ENCODE measurements at regions not wholly inside any gene's neighbourhood (a gene's known extent, or its start where the extent isn't known, plus 50 kb on each side); places are given as distances from the start of the nearest gene placed in this dataset.
"Not testable (repeated sequence)": the region's sequence is repeated elsewhere in the genome, so short reads cannot be mapped to it uniquely, and the experiment has no call there.

DNA sequence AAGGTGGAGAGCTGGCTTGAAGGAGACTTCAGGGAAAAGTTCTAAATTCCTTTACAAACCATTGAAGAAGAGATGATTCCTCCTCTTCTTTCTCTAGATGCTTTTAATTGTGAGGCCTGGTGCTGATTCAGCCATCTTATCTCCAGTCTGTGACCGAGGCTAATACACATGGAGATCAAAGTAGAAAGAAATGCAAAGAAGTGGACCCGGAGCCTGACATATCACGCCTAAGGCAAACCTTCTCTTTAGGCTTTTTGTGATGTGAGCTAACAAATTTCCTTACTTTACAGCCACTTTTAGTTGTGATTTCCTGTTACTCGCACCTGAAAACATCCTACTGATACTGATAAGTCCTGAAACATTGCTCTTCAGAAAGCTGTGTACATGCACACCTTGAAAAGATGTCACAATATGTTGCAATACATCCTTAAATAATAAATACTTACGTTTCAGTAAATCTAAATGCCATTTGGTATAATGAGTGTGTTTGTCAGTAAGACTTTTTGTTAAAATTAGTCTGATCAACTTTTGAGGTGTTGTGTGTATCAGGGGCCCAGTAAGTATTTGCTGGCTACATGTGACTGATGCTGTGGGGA is 192.4 kb downstream of the BAMBI start:
- FAIRE-seq = no peak

GRCh38 chr10:28871665-28872064 is 194.3 kb downstream of the BAMBI start:
- FAIRE-seq = no peak

- no peak for FAIRE-seq
Measured at GRCh38 chr10:28872587-28873165, 195.4 kb downstream of the BAMBI start.

- no peak for FAIRE-seq
Measured at GRCh38 chr10:28873540-28873939, 196.2 kb downstream of the BAMBI start.

DNA sequence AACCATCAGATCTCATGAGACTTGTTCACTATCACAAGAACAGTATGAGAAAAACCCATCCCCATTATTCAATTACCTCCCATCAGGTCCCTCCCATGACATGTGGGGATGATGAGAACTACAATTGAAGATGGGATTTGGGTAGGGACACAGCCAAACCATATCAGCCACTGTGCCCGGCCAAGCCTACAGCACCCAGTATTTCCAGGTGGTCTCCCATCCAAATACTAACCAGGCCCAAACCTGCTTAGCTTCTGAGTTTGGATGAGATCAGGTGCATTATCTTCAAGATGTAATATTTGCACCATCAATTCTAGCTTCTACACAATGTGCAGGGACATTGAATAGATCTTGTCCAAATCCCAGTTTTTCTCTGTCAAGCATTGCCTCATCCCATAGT is 196.9 kb downstream of the BAMBI start:
- FAIRE-seq = no peak

- FAIRE-seq = no peak
Measured at GRCh38 chr10:28875549-28876081, 198.3 kb downstream of the BAMBI start.

- FAIRE-seq = no peak
Measured at GRCh38 chr10:28878236-28878970, 201.1 kb downstream of the BAMBI start.

GRCh38 chr10:28879246-28879645 is 201.9 kb downstream of the BAMBI start:
- FAIRE-seq = no peak

GRCh38 chr10:28879875-28880682 is 202.8 kb downstream of the BAMBI start:
- no peak for FAIRE-seq

GRCh38 chr10:28880683-28880950 is 203.3 kb downstream of the BAMBI start:
- FAIRE-seq = no peak

DNA sequence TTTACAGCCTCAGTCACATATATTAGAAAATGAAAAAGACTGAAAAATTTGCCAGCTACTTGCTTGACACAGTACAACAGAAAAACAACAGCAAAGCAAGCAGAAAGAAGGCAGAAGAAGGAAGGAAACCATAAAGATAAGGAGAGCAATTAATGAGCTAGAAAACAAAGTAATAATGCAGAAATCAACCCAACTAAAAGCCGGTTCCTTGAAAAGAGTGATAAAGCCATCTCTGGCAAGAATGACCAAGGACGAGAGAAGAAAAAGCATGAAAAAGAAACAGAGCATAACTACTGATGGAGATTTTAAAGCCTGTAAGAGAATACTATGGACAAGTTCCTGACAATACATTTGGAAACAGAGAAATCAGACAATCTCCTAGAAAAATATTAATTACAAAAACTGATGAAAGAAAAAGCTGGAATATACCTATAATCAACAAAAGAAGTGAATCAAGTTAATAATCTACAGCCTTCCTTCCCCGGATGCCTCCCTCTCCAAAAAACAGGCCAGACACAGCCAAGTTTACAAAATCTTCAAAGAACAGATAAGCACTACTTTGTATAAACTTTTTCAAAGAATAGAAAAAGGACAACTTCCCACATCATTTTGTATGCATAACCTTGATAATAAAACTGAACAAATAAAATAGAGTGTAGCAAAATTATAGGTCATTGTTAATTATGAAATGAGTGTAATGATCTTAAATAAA is 204.0 kb downstream of the BAMBI start:
- no peak for FAIRE-seq

- FAIRE-seq = no peak
Measured at GRCh38 chr10:28883741-28884423, 206.6 kb downstream of the BAMBI start.

- no peak for FAIRE-seq
Measured at GRCh38 chr10:28890121-28890950, 213.0 kb downstream of the BAMBI start.

- FAIRE-seq = no peak
Measured at GRCh38 chr10:28891058-28891713, 213.9 kb downstream of the BAMBI start.

- FAIRE-seq = no peak
Measured at GRCh38 chr10:28892818-28893547, 215.7 kb downstream of the BAMBI start.

- FAIRE-seq = no peak
Measured at GRCh38 chr10:28894146-28894545, 216.8 kb downstream of the BAMBI start.

- not testable (repeated sequence) for FAIRE-seq
Measured at GRCh38 chr10:28895671-28896070, 218.3 kb downstream of the BAMBI start.

- FAIRE-seq = not testable (repeated sequence)
Measured at GRCh38 chr10:28896791-28897409, 219.6 kb downstream of the BAMBI start.
